HFFc6 (cell line): ENCODE measurements at regions not wholly inside any gene's neighbourhood (a gene's known extent, or its start where the extent isn't known, plus 50 kb on each side); places are given as distances from the start of the nearest gene placed in this dataset.

Experiments used
- DNase-seq: peaks from one replicate; pipeline ENCODE4 v3.0.0-alpha.2; 2018
- H3K27ac Mint-ChIP-seq: 2 replicates; pipeline ENCODE4 v1.8.0; 2020; ENCODE audit warnings: mild to moderate bottlenecking, mixed read lengths
- H3K27me3 Mint-ChIP-seq: 2 replicates; pipeline ENCODE4 v1.8.0; 2021; ENCODE audit warnings: mild to moderate bottlenecking, moderate library complexity, mixed read lengths; ENCODE audit not compliant: insufficient read depth
- H3K36me3 Mint-ChIP-seq: 2 replicates; pipeline ENCODE4 v1.8.0; 2021; ENCODE audit warnings: low read depth, mixed read lengths
- H3K4me1 Mint-ChIP-seq: 2 replicates; pipeline ENCODE4 v1.8.0; 2020; ENCODE audit warnings: low read depth, mixed read lengths
- H3K4me3 Mint-ChIP-seq: 2 replicates; pipeline ENCODE4 v1.8.0; 2020; ENCODE audit warnings: mild to moderate bottlenecking, moderate library complexity, mixed read lengths
- H3K9me3 Mint-ChIP-seq: 2 replicates; pipeline ENCODE4 v1.8.0; 2020; ENCODE audit warnings: mild to moderate bottlenecking, mixed read lengths
- TF ChIP-seq, protein P1 (sequence below): fragments of 200-600 bp; sonication (generic); IDR thresholded peaks from 2 replicates; pipeline ENCODE4 v1.5.0; 2021; ENCODE audit warnings: antibody characterized with exemption, mild to moderate bottlenecking

DNA sequence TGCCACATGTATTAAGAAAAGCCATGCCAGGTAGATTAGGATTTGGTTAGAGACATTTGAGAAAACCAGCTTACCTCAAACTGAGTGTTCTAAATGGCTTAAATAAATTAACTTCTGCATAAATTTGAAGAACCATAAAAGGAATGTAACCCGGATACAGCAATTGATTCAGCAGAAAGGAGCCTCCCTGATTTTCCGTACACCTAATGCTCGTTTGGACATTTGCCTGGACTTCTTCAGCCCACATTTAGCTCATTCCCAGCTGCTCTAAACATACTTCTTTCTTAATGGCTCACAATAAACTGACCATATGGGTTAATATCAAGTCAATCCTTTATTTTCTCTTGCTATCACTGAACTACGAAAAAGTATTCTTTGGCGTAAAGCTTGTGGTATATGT is 392.4 kb downstream of the ZNF516 start:
- Mint-ChIP-seq H3K4me3 (no peak overlapping the region), H3K9me3 (peaks cover 24% of the 10 kb centered on the region), H3K36me3 (no peaks in the 10 kb centered on the region)

DNA sequence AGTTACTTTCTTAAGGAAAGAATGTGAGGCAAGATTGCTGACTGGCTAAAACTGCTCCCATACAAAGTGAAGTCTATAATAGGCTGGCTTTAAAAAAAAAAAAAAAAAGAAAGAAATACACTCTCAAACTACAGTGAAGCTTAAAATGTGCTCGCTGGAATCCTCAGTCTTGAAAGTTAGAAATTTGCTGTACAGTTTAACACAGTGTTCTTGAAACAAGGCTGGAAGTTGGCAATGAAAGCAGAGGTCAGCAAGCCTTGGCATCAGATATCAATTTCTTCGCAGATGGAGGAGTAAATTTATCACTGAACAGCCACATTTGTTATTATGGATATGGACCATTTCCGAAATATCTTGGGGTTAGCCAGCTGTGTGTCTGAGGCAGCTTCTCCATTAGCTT is 392.9 kb downstream of the ZNF516 start:
- no peak overlapping the region for H3K4me3 Mint-ChIP-seq
- DNase-seq = no peak
- no peaks in the 10 kb centered on the region for H3K36me3 Mint-ChIP-seq
- H3K27ac Mint-ChIP-seq = no peak overlapping the region
- no peaks in the 10 kb centered on the region for H3K4me1 Mint-ChIP-seq
- TF ChIP-seq, protein P1, sequence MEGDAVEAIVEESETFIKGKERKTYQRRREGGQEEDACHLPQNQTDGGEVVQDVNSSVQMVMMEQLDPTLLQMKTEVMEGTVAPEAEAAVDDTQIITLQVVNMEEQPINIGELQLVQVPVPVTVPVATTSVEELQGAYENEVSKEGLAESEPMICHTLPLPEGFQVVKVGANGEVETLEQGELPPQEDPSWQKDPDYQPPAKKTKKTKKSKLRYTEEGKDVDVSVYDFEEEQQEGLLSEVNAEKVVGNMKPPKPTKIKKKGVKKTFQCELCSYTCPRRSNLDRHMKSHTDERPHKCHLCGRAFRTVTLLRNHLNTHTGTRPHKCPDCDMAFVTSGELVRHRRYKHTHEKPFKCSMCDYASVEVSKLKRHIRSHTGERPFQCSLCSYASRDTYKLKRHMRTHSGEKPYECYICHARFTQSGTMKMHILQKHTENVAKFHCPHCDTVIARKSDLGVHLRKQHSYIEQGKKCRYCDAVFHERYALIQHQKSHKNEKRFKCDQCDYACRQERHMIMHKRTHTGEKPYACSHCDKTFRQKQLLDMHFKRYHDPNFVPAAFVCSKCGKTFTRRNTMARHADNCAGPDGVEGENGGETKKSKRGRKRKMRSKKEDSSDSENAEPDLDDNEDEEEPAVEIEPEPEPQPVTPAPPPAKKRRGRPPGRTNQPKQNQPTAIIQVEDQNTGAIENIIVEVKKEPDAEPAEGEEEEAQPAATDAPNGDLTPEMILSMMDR = no peak
- peaks cover 3% of the 10 kb centered on the region; the same call in 1 of the 2 replicates for H3K27me3 Mint-ChIP-seq
- H3K9me3 Mint-ChIP-seq = peaks cover 20% of the 10 kb centered on the region

More for the DNA sequence above, 392.4 kb downstream of the ZNF516 start:
- Mint-ChIP-seq H3K4me1 (no peaks in the 10 kb centered on the region), H3K27ac (no peak overlapping the region), H3K27me3 (peaks cover 3% of the 10 kb centered on the region; the same call in 1 of the 2 replicates)
- no peak for DNase-seq
- TF ChIP-seq, protein P1 = no peak

DNA sequence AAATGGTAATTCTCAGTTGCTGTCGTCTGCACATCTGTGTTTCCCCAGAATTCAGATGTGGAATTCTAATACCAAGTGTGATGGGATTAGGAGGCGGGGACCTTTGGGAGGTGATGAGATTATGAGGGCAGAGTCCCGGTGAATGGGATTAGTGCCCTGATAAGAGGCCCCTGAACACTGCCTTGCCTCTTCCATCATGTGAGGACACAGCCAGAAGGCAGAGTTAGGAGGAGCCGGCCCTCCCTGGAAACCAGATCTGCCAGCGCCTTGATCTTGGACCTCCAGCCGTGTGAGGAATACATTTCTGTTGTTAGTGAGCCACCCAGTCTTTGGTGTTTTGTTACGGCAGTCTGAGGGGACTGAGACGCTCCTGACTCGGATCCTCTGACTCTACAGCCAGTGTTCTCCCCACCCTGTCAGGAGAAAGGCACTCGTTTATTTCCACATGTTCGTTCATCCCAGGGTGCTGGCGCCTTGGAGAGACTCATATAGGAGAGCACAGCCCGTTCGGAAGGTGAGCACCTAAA is 395.0 kb downstream of the ZNF516 start:
- no peaks in the 10 kb centered on the region for H3K36me3 Mint-ChIP-seq
- DNase-seq = no peak
- TF ChIP-seq, protein P1 = no peak
- H3K9me3 Mint-ChIP-seq = peaks cover 23% of the 10 kb centered on the region
- H3K4me3 Mint-ChIP-seq = no peak overlapping the region
- H3K27me3 Mint-ChIP-seq = peaks cover 3% of the 10 kb centered on the region; the same call in 1 of the 2 replicates
- H3K4me1 Mint-ChIP-seq = no peaks in the 10 kb centered on the region
- H3K27ac Mint-ChIP-seq = no peak overlapping the region

DNA sequence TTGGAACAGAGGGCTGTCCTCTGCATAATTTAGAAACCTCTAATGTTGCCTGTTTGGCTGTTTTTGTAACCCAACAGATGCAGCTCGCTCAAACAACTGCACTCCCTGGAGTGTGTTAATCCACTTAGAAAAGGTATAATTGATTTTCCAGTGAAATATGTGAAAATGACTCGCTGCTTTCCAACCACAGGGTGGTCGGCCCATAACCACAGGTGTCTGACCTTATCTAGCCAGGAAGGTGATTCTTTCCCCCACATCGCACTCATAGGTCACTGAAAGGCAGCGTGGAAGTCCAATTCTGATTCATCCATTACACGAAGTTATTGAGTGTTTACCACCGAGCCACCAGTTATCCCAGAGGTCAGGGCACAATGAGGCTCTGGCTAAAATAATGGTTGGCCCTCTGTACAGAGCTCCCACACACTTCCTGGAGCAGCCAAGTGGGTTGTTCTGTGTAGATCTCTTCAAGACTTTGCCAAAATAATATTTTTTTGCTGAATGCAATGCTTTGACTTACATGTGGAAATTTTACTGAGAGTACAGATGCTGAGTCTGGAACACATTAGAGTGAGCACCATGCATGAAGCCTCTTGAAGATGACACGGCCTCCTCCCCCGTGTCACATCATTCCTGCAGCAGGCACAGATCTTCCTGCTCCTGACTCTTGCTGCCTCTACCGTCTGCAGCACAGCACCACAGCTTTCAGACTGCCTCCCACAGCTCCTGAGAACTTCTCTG is 396.2 kb downstream of the ZNF516 start:
- H3K4me3 Mint-ChIP-seq = no peak overlapping the region
- peaks cover 3% of the 10 kb centered on the region; the same call in 1 of the 2 replicates for H3K27me3 Mint-ChIP-seq
- TF ChIP-seq, protein P1 = no peak

DNA sequence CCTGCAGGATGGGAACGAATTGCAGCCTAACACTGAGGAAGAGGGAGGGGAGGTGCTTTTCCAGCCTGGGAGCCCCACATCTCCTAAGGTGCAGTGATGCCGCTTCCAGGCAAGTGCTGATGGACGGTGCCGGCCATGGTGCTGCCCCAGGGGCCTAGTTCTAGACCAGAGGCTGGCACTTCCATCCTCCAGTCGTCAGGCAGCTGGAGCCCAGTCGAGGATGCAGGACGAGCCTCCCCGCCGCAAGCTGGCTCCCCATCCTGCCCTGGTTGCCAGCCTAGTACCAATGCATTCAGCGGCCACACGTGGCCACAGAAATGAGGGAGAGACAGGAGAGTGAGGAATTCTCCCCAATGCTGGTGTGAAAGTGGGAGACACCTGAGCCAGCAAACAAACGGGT is 413.5 kb downstream of the ZNF516 start:
- Mint-ChIP-seq H3K4me3 (no peak overlapping the region), H3K27ac (no peak overlapping the region), H3K27me3 (no peaks in the 10 kb centered on the region; the same call in 1 of the 2 replicates), H3K36me3 (no peaks in the 10 kb centered on the region; the same call in 1 of the 2 replicates), H3K9me3 (peaks cover 52% of the 10 kb centered on the region), H3K4me1 (no peaks in the 10 kb centered on the region)
- TF ChIP-seq, protein P1 = no peak
- DNase-seq = no peak

More for the DNA sequence above, 396.2 kb downstream of the ZNF516 start:
- DNase-seq = no peak
- Mint-ChIP-seq H3K27ac (no peak overlapping the region), H3K36me3 (no peaks in the 10 kb centered on the region), H3K9me3 (peaks cover 26% of the 10 kb centered on the region), H3K4me1 (no peaks in the 10 kb centered on the region)
